ENCODE measurements at regions not wholly inside any gene's neighbourhood (a gene's known extent, or its start where the extent isn't known, plus 50 kb on each side); places are given as distances from the start of the nearest gene placed in this dataset.

- intact Hi-C loops (cut with DNase I): no loop called here
- Histone ChIP-seq H3K9me3 (ENCODE audit: control insufficient read depth, low read length) (no peaks in the 10 kb centered on the region), H3K36me3 (ENCODE audit: control insufficient read depth in 1 of 2, insufficient read depth in 2 of 2, low read length in 1 of 2) (no peaks in the 10 kb centered on the region), H3K27me3 (ENCODE audit: control insufficient read depth in 1 of 2, insufficient read depth in 2 of 2, low read length in 1 of 2) (no peaks in the 10 kb centered on the region), H3K4me1 (ENCODE audit: control insufficient read depth in 1 of 2, insufficient read depth in 2 of 2, low read length in 2 of 2) (no peaks in the 10 kb centered on the region), H3K4me3 (ENCODE audit: low read length in 2 of 2) (no peak overlapping the region), H3K27ac (ENCODE audit: low read depth in 1 of 2, low read length in 2 of 2) (no peak overlapping the region)
- ATAC-seq (ENCODE audit: low FRiP score) (no peak), DNase-seq (no peak)
- 38 to 39% methylated on average over 3 of the region's 3 CpGs for whole genome bisulfite sequencing, 2 donors
Measured at GRCh38 chr4:145404761-145405160, 76.9 kb upstream of the SMAD1 start.

- Histone ChIP-seq H3K27me3 (ENCODE audit: control insufficient read depth in 1 of 2, insufficient read depth in 2 of 2, low read length in 1 of 2) (no peaks in the 10 kb centered on the region), H3K36me3 (ENCODE audit: control insufficient read depth in 1 of 2, insufficient read depth in 2 of 2, low read length in 1 of 2) (no peaks in the 10 kb centered on the region), H3K4me3 (ENCODE audit: low read length in 2 of 2) (no peak overlapping the region), H3K9me3 (ENCODE audit: control insufficient read depth, low read length) (no peaks in the 10 kb centered on the region), H3K27ac (ENCODE audit: low read depth in 1 of 2, low read length in 2 of 2) (no peak overlapping the region), H3K4me1 (ENCODE audit: control insufficient read depth in 1 of 2, insufficient read depth in 2 of 2, low read length in 2 of 2) (no peaks in the 10 kb centered on the region)
- intact Hi-C loops (cut with DNase I): no loop called here
- WGBS, 2 donors: 79 to 89% methylated on average over 1 of the region's 1 CpG
- DNase-seq (no peak), ATAC-seq (ENCODE audit: low FRiP score) (no peak)
Measured at GRCh38 chr4:145396581-145396980, 85.1 kb upstream of the SMAD1 start.

- H3K9me3 ChIP-seq (ENCODE audit: control insufficient read depth, low read length): peaks cover under 1% of the 10 kb centered on the region
- DNase-seq: no peak
- H3K27me3 ChIP-seq (ENCODE audit: control insufficient read depth in 1 of 2, insufficient read depth in 2 of 2, low read length in 1 of 2): no peaks in the 10 kb centered on the region
- H3K4me3 ChIP-seq (ENCODE audit: low read length in 2 of 2): no peak overlapping the region
- H3K27ac ChIP-seq (ENCODE audit: low read depth in 1 of 2, low read length in 2 of 2): no peak overlapping the region
- WGBS, 2 donors: 58 to 59% methylated on average over 3 of the region's 3 CpGs
- ATAC-seq (ENCODE audit: low FRiP score): no peak
- no peaks in the 10 kb centered on the region for H3K36me3 ChIP-seq (ENCODE audit: control insufficient read depth in 1 of 2, insufficient read depth in 2 of 2, low read length in 1 of 2)
- H3K4me1 ChIP-seq (ENCODE audit: control insufficient read depth in 1 of 2, insufficient read depth in 2 of 2, low read length in 2 of 2): no peaks in the 10 kb centered on the region
- intact Hi-C loops (cut with DNase I): no loop called here
Measured at GRCh38 chr4:145390571-145390970, 91.1 kb upstream of the SMAD1 start.

GRCh38 chr4:145389550-145389949 lies 92.1 kb upstream of the SMAD1 start:
- ATAC-seq (ENCODE audit: low FRiP score) (no peak), DNase-seq (no peak)
- Histone ChIP-seq H3K27me3 (ENCODE audit: control insufficient read depth in 1 of 2, insufficient read depth in 2 of 2, low read length in 1 of 2) (no peaks in the 10 kb centered on the region), H3K36me3 (ENCODE audit: control insufficient read depth in 1 of 2, insufficient read depth in 2 of 2, low read length in 1 of 2) (no peaks in the 10 kb centered on the region), H3K27ac (ENCODE audit: low read depth in 1 of 2, low read length in 2 of 2) (no peak overlapping the region), H3K4me3 (ENCODE audit: low read length in 2 of 2) (no peak overlapping the region), H3K4me1 (ENCODE audit: control insufficient read depth in 1 of 2, insufficient read depth in 2 of 2, low read length in 2 of 2) (no peaks in the 10 kb centered on the region), H3K9me3 (ENCODE audit: control insufficient read depth, low read length) (peaks cover 3% of the 10 kb centered on the region)
- 67 to 80% methylated on average over 4 of the region's 4 CpGs for WGBS, 2 donors
- intact Hi-C loops (cut with DNase I): no loop called here

- Histone ChIP-seq H3K4me3 (ENCODE audit: low read length in 2 of 2) (no peak overlapping the region), H3K27me3 (ENCODE audit: control insufficient read depth in 1 of 2, insufficient read depth in 2 of 2, low read length in 1 of 2) (no peaks in the 10 kb centered on the region), H3K36me3 (ENCODE audit: control insufficient read depth in 1 of 2, insufficient read depth in 2 of 2, low read length in 1 of 2) (no peaks in the 10 kb centered on the region), H3K4me1 (ENCODE audit: control insufficient read depth in 1 of 2, insufficient read depth in 2 of 2, low read length in 2 of 2) (no peaks in the 10 kb centered on the region), H3K9me3 (ENCODE audit: control insufficient read depth, low read length) (peaks cover 3% of the 10 kb centered on the region), H3K27ac (ENCODE audit: low read depth in 1 of 2, low read length in 2 of 2) (no peak overlapping the region)
- ATAC-seq (ENCODE audit: low FRiP score): no peak
- no peak for DNase-seq
- intact Hi-C loops (cut with DNase I): no loop called here
- WGBS, 2 donors: 60 to 81% methylated on average over 3 of the region's 3 CpGs
Measured at GRCh38 chr4:145388043-145388442, 93.6 kb upstream of the SMAD1 start.

GRCh38 chr4:145387079-145387478 lies 94.6 kb upstream of the SMAD1 start:
- intact Hi-C loops (cut with DNase I): no loop called here
- Histone ChIP-seq H3K4me3 (ENCODE audit: low read length in 2 of 2) (no peak overlapping the region), H3K4me1 (ENCODE audit: control insufficient read depth in 1 of 2, insufficient read depth in 2 of 2, low read length in 2 of 2) (no peaks in the 10 kb centered on the region), H3K27me3 (ENCODE audit: control insufficient read depth in 1 of 2, insufficient read depth in 2 of 2, low read length in 1 of 2) (no peaks in the 10 kb centered on the region), H3K36me3 (ENCODE audit: control insufficient read depth in 1 of 2, insufficient read depth in 2 of 2, low read length in 1 of 2) (no peaks in the 10 kb centered on the region), H3K27ac (ENCODE audit: low read depth in 1 of 2, low read length in 2 of 2) (no peak overlapping the region), H3K9me3 (ENCODE audit: control insufficient read depth, low read length) (peaks cover 3% of the 10 kb centered on the region)
- ATAC-seq (ENCODE audit: low FRiP score) (no peak), DNase-seq (no peak)
- 77 to 78% methylated on average over 3 of the region's 3 CpGs for WGBS, 2 donors

GRCh38 chr4:145381163-145381562 lies 100.5 kb upstream of the SMAD1 start:
- Histone ChIP-seq H3K9me3 (ENCODE audit: control insufficient read depth, low read length) (peaks cover 3% of the 10 kb centered on the region), H3K4me3 (ENCODE audit: low read length in 2 of 2) (no peak overlapping the region), H3K36me3 (ENCODE audit: control insufficient read depth in 1 of 2, insufficient read depth in 2 of 2, low read length in 1 of 2) (no peaks in the 10 kb centered on the region), H3K27ac (ENCODE audit: low read depth in 1 of 2, low read length in 2 of 2) (no peak overlapping the region), H3K27me3 (ENCODE audit: control insufficient read depth in 1 of 2, insufficient read depth in 2 of 2, low read length in 1 of 2) (no peaks in the 10 kb centered on the region), H3K4me1 (ENCODE audit: control insufficient read depth in 1 of 2, insufficient read depth in 2 of 2, low read length in 2 of 2) (no peaks in the 10 kb centered on the region)
- DNase-seq (no peak), ATAC-seq (ENCODE audit: low FRiP score) (no peak)
- intact Hi-C loops (cut with DNase I): no loop called here
- WGBS, 2 donors: 75 to 76% methylated on average over 1 of the region's 1 CpG

GRCh38 chr4:145380123-145380522 lies 101.5 kb upstream of the SMAD1 start:
- no peaks in the 10 kb centered on the region for H3K4me1 ChIP-seq (ENCODE audit: control insufficient read depth in 1 of 2, insufficient read depth in 2 of 2, low read length in 2 of 2)
- DNase-seq (no peak), ATAC-seq (ENCODE audit: low FRiP score) (no peak)
- no peak overlapping the region for H3K27ac ChIP-seq (ENCODE audit: low read depth in 1 of 2, low read length in 2 of 2)
- intact Hi-C loops (cut with DNase I): no loop called here
- no peaks in the 10 kb centered on the region for H3K27me3 ChIP-seq (ENCODE audit: control insufficient read depth in 1 of 2, insufficient read depth in 2 of 2, low read length in 1 of 2)
- H3K9me3 ChIP-seq (ENCODE audit: control insufficient read depth, low read length): no peaks in the 10 kb centered on the region
- H3K4me3 ChIP-seq (ENCODE audit: low read length in 2 of 2): no peak overlapping the region
- H3K36me3 ChIP-seq (ENCODE audit: control insufficient read depth in 1 of 2, insufficient read depth in 2 of 2, low read length in 1 of 2): no peaks in the 10 kb centered on the region

GRCh38 chr4:145375416-145375815 lies 106.2 kb upstream of the SMAD1 start:
- no peak overlapping the region for H3K27ac ChIP-seq (ENCODE audit: low read depth in 1 of 2, low read length in 2 of 2)
- no peaks in the 10 kb centered on the region for H3K4me1 ChIP-seq (ENCODE audit: control insufficient read depth in 1 of 2, insufficient read depth in 2 of 2, low read length in 2 of 2)
- no peak overlapping the region for H3K4me3 ChIP-seq (ENCODE audit: low read length in 2 of 2)
- intact Hi-C loops (cut with DNase I): no loop called here
- no peaks in the 10 kb centered on the region for H3K9me3 ChIP-seq (ENCODE audit: control insufficient read depth, low read length)
- no peaks in the 10 kb centered on the region for H3K27me3 ChIP-seq (ENCODE audit: control insufficient read depth in 1 of 2, insufficient read depth in 2 of 2, low read length in 1 of 2)
- DNase-seq (no peak), ATAC-seq (ENCODE audit: low FRiP score) (no peak)
- no peaks in the 10 kb centered on the region for H3K36me3 ChIP-seq (ENCODE audit: control insufficient read depth in 1 of 2, insufficient read depth in 2 of 2, low read length in 1 of 2)
- 93 to 94% methylated on average over 20 of the region's 20 CpGs for WGBS, 2 donors
